ENCODE measurements at regions not wholly inside any gene's neighbourhood (a gene's known extent, or its start where the extent isn't known, plus 50 kb on each side); places are given as distances from the start of the nearest gene placed in this dataset.

- Histone ChIP-seq H3K9me1 (replicated peaks; ENCODE audit: control insufficient read depth, extremely low read depth, insufficient read depth, low read length) (no peaks in the 10 kb centered on the region), H3K4me3 (replicated peaks in 1 of 3; ENCODE audit: insufficient read depth in 1 of 3, low read depth in 1 of 3, low read length in 3 of 3) (no peak overlapping the region), H3K4me2 (ENCODE audit: insufficient read depth, low read length) (no peak overlapping the region), H3K9ac (replicated peaks; ENCODE audit: extremely low read depth, insufficient read depth, low read length) (no peak overlapping the region), H4K20me1 (replicated peaks; ENCODE audit: control insufficient read depth, extremely low read depth, insufficient read depth, low read length) (no peaks in the 10 kb centered on the region), H3K79me2 (ENCODE audit: control insufficient read depth, insufficient read depth, low read length) (no peaks in the 10 kb centered on the region), H3K36me3 (ENCODE audit: control insufficient read depth in 2 of 2, extremely low read depth in 1 of 2, insufficient read depth in 2 of 2, low read length in 2 of 2) (no peaks in the 10 kb centered on the region), H3K4me1 (ENCODE audit: control insufficient read depth, extremely low read depth, insufficient read depth, low read length) (no peaks in the 10 kb centered on the region), H3K9me3 (replicated peaks; ENCODE audit: control insufficient read depth, insufficient read depth, low read length) (no peaks in the 10 kb centered on the region), H2AFZ (ENCODE audit: low read depth, low read length) (no peak overlapping the region), H3K27me3 (ENCODE audit: control insufficient read depth in 2 of 2, insufficient read depth in 2 of 2, low read length in 2 of 2) (no peaks in the 10 kb centered on the region), H3K27ac (ENCODE audit: insufficient read depth, low read depth, low read length) (no peak overlapping the region)
- ChIA-PET POLR2A (no interaction called here), CTCF (no interaction called here)
- DNase-seq (ENCODE audit: low read depth, low spot score) (no peak), FAIRE-seq (no peak)
- no peak for TF ChIP-seq EZH2 (IDR thresholded peaks at IDR 0.05; ENCODE audit: borderline replicate concordance, low read depth, low read length, severe bottlenecking)
- TF ChIP-seq POLR2A (IDR thresholded peaks at IDR 0.05; ENCODE audit: low read depth, low read length), result no peak
- TF ChIP-seq JUN (IDR thresholded peaks at IDR 0.05; ENCODE audit: borderline replicate concordance, insufficient read depth, insufficient read length, low read depth), result no peak
- TF ChIP-seq POLR2AphosphoS5 (IDR thresholded peaks at IDR 0.05; ENCODE audit: insufficient read depth, low read depth, low read length), result no peak
- no peak for TF ChIP-seq FOS (IDR thresholded peaks at IDR 0.05; ENCODE audit: borderline replicate concordance, insufficient read depth, low read length)
- TF ChIP-seq GATA2 (IDR thresholded peaks at IDR 0.05; ENCODE audit: insufficient read depth, insufficient read length, low read depth, low read length), result no peak
- no peak for TF ChIP-seq CTCF (IDR thresholded peaks at IDR 0.05; ENCODE audit: extremely low read depth in 1 of 2, insufficient read depth in 1 of 2, low read depth in 1 of 2, low read length in 2 of 2)
- no peak for TF ChIP-seq MYC (IDR thresholded peaks at IDR 0.05; ENCODE audit: low read depth, low read length)
- TF ChIP-seq MAX (IDR thresholded peaks at IDR 0.05; ENCODE audit: insufficient read depth, insufficient read length), result no peak
- intact Hi-C loops (cut with micrococcal nuclease) (no loop called here), dilution Hi-C loops (cut with MboI; ENCODE audit: extremely low pct_ligation_motif_present, low sequenced_read_pairs) (no loop called here)
- BruUV-seq (replicated peaks), result no TSS peak
Measured at GRCh38 chr17:72514891-72515290, 394.1 kb downstream of the SOX9 start.
